Panc1 (cell line): ENCODE measurements at regions not wholly inside any gene's neighbourhood (a gene's known extent, or its start where the extent isn't known, plus 50 kb on each side); places are given as distances from the start of the nearest gene placed in this dataset.

Source experiments
- CTCF ChIP-seq: fragments of 450-650 bp; IDR thresholded peaks from 2 replicates; pipeline ENCODE4 v1.5.1; 2017; ENCODE audit warnings: mild to moderate bottlenecking
- POLR2AphosphoS5 ChIP-seq: IDR thresholded peaks from 2 replicates; pipeline ENCODE4 v1.6.1; 2012; ENCODE audit warnings: mild to moderate bottlenecking, low read depth, low read length, moderate library complexity
- REST ChIP-seq, 2 experiments: IDR thresholded peaks; 2 replicates each; pipeline ENCODE4 v1.6.1; 2011 to 2012; ENCODE audit warnings: low read depth in 2 of 2, control low read depth in 1 of 2, low read length in 1 of 2, mild to moderate bottlenecking in 1 of 2, moderate library complexity in 1 of 2; ENCODE audit not compliant: insufficient read depth in 1 of 2
- SIN3A ChIP-seq: IDR thresholded peaks from 2 replicates; pipeline ENCODE4 v1.6.1; 2012; ENCODE audit warnings: low read depth, mild to moderate bottlenecking, low read length, moderate library complexity, borderline replicate concordance; ENCODE audit not compliant: insufficient read depth
- TCF7L2 ChIP-seq: IDR thresholded peaks from 2 replicates; pipeline ENCODE4 v1.6.1; 2011; ENCODE audit warnings: mild to moderate bottlenecking, low read depth, low read length, inconsistent platforms

- TF ChIP-seq POLR2AphosphoS5 = no peak
- TF ChIP-seq CTCF = no peak
- TF ChIP-seq REST (IDR thresholded peaks at IDR 0.05; ENCODE audit: insufficient read depth in 1 of 2, low read depth in 2 of 2, low read length in 1 of 2) = no peak
- TF ChIP-seq SIN3A = no peak
- TF ChIP-seq TCF7L2 = no peak
Measured at GRCh38 chr6:165082636-165083035, 226.8 kb downstream of the C6orf118 start.
